Renal pelvis (tissue), 1 donor: ENCODE measurements at regions not wholly inside any gene's neighbourhood (a gene's known extent, or its start where the extent isn't known, plus 50 kb on each side); places are given as distances from the start of the nearest gene placed in this dataset.
"Not testable (repeated sequence)": the region's sequence is repeated elsewhere in the genome, so short reads cannot be mapped to it uniquely, and the experiment has no call there.

ENCODE experiments used
- DNase-seq: peaks from one replicate; pipeline ENCODE4 v3.0.0-alpha.2; 2013

DNA sequence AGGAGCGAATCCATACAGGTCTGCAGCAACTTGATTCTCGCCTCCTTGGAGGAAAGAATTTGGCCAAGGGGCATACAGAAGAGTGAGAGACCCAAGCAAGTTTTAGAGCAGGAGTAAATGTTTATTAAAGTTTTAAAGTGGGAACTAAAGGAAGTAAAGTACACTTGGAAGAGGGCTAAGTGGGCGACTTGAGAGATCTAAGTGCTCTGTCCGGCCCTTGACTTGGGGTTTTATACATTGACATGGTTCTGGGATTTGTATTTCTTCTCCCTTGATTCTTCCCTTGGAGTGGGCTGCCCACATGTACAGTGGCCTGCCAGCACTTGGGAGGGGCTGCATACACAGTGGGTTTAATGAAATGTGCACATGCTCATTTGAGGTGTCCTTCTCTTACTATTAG is 421.2 kb downstream of the TMEM121 start:
- DNase-seq: no peak

DNA sequence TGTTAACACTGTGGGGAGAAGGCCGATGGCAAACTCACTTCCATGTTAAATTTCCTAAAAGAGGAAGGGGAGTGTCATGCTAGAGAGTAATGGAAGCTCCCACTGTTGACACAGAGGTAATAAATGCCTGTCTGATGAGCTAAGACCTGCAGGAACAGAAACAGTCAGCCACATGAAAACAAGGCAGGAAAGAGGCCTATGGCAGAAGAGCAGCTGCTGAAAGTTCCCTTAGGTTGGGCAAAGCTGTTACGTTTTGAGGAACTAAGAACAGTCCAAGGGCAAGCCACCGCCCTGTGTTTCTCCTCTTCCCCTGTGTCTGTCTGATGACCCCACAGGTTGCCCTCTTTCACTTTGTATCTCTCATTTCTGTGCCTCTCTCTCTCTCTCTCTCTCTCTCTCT is 422.6 kb downstream of the TMEM121 start:
- not testable (repeated sequence) for DNase-seq

DNA sequence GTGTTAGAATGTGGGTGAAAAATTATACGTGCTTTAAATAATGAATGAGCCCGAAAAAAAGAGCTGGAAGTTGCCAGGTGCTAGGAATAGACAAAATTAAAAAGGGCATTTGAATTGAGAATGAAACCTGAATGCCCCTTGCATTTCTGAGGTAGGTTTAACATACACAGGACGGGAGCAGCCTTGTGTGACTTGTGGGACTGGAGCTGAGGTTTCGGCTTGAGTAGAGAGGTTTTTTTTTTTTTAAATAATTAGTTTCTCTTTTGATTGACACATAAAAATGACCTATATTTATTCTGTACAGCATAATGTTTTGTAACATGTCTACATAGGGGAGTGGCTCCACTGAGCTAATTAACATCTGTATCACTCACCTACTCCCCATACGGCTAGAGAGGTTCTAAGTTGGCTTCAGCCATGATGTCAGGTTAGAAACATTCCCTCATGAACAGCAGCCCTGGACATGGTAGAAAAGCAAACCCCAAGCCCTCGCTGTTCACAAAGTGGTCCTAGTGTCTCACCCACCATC is 424.0 kb downstream of the TMEM121 start:
- not testable (repeated sequence) for DNase-seq

DNA sequence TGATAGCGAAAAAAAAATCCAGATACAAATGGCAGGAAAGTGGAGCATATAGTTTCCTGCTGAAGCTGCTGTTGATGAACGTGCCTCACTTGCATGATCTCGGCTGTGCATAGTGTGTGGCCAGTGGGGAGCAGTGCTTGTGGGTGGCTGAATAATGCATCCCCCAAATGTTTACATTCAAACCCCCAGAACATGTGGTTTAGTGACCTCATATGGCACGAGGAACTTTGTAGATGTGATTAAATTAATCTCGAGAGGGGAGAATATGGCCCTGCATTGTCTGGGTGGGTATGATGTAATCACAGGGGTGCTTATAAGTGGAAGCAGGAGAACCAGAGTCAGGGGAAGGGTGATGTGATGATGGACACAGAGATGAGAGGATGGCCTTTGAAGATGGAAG is 425.0 kb downstream of the TMEM121 start:
- DNase-seq: no peak

DNA sequence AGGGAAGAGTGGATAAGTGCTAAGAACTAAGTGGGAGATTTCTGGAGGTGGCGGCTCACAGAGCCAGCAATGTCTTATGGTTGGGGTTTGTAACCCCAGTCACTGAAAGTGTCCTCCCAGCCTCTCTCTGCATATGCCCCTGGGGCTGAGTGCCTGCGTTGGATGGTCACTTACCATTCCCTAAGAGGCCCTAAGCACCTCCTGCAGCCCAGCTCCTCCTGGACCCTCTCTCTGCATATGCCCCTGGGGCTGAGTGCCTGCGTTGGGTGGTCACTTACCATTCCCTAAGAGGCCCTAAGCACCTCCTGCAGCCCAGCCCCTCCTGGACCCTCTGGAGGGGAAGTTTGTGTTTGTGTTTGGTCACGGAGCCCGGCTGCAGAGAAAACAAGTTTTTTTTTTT is 425.8 kb downstream of the TMEM121 start:
- DNase-seq: no peak

DNA sequence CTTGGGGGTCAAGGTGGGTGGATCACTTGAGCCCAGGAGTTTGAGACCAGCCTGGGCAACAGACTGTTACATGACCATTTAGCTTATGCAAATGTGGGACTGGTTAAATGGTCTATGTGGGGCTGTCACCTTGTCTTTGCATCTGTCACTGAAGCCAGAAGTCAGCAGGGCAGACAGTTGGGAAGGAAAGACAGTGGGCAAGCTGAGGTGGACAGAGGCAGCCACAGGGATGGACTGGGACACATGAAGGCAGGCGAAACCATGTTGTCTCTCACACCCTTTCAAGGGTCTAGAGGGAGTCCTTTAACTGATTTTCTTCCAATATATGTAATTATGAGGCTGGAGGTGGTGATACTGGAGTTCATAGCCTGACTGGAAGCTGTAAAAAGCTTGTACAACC is 426.4 kb downstream of the TMEM121 start:
- DNase-seq: no peak

DNA sequence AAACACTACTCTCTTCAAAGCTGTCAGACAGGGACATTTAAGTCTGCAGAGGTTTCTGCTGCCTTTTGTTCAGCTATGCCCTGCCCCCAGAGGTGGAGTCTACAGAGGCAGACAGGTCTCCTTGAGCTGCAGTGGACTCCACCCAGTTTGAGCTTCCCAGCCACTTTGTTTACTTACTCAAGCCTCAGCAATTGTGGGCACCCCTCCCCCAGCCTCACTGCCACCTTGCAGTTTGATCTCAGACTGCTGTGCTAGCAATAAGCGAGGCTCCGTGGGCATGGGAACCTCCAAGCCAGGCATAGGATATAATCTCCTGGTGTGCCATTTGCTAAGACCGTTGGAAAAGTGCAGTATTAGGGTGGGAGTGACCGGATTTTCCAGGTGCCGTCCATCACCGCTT is 435.2 kb downstream of the TMEM121 start:
- DNase-seq: not testable (repeated sequence)

DNA sequence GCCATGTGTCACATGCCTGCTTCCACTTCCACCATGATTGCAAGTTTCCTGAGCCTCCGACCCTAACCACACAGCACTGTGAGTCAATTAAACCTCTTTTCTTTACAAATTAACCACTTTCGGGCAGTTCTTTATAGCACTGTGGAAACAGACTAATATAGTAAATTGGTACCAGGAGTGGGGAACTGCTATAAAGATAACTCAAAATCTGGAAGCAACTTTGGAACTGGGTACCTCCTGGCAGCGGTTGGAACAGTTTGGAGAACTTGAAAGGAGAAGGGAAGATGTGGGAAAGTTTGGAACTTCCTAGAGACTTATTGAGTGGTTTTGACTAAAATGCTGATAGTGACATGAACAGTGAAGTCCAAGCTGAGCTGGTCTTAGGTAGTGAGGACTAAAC is 436.1 kb downstream of the TMEM121 start:
- DNase-seq: no peak

DNA sequence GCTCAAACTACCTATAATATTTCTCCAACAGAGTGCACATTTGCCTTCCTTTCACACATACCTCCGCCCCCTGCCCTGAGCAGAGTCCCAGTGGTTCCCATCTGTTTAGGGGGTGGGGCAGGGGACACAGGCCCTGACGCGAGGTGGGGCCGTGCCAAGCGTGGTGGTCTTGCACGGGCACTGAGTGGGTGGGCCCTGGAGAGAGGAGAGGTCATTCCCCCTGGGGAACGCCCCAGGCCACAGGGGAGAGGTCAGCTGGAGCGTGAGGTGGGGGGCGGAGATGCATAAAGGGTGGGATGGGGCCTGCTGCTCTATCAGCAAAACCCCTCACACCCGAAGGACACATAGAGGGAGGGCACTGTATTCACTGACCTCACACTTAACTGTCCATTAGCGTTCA is 441.9 kb downstream of the TMEM121 start:
- no peak for DNase-seq

DNA sequence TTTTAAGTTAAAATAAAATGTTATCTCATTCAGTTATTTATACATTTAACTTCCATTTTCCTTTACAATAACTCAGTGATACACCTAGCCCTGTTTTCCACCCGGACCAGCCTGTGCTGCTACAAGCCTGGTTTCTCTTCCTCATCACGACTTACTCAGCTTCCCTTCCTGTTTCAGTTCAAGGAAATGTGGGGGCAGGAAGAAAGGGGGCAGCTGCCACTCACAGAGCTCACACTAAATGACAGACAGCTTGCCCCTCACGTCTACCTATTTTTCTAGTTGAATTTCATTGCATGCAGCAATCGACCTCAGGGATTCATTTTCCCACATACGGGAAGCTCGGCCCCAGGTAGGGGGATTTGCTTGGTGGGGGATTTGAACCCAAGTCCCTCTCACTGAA is 442.6 kb downstream of the TMEM121 start:
- not testable (repeated sequence) for DNase-seq

DNA sequence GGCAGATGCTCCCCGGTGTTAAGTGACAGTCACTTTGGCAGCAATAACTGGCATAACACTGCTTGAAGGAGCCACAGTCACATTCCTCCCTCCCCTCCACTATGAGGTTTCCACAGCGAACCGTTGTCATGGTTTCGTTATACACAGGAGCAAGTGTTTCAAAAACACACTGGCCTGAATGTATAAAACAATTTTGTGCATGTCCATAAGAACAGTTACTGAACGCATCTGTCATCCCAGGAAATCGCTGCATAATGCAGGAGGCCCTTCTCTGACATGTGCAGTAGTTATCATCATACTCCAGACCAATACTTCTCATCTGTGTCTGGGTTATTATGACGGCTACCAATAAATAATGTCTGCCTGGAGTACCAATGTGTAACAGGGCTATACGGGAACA is 444.4 kb downstream of the TMEM121 start:
- DNase-seq: not testable (repeated sequence)

DNA sequence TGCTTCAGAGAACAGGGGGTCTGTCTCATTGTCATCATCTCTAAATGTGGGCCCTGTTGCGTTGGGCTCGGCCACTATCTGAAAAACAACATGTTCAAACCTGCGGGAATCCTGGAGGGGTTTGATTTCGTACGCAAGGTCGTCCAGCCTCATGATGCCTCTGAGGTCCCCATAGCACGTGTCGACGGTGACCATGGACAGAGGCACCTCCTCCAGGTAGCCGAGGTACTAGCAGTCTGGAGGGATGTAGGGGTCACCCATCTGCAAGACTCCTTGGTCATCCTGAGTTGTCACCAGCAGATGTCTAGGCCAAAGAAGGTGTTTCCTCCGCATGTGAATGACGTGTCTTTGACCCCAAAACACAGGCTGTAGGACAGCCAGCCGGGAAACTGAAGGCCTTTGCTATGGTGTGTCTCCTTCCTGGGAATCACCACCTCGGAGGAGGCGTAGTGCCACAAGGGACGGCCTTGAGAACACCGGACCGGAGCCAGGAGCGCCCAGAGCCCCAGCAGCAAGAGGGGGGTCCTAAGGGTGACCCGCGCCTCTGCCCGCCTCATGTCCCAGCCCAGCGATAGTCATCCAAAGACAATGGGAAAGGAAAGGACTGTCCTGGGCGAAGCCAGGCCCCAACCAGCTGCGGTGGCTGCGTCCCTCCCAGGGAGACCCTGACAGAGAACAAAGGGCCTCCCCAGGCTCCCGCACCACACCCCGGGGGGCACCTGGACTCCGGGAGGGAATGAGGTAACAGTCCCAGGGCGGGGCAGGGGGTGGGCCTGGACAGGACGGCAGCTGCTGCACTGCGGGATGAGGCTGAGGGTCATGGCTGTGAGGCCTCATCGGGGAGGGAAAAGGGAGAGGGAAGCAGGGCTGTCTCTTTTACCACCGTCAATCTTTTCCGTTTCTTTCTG is 445.5 kb downstream of the TMEM121 start:
- no peak for DNase-seq

DNA sequence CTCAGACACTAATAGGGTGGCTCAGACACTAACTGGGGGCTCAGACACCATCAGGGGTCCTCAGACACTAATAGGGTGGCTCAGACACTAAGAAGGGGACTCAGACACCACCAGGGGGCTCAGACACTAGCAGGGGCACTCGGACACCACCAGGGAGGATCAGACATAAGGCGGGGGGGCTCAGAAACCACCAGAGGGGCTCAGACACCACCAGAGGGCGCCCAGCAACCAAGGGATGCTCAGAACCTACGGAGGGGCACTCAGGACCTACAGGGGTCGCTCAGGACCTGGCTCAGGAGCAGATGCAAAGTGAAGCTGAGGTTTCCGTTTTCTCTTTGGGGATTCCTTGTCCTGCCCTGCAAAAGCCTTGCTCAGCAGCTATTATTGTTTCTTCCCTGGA is 448.5 kb downstream of the TMEM121 start:
- no peak for DNase-seq

DNA sequence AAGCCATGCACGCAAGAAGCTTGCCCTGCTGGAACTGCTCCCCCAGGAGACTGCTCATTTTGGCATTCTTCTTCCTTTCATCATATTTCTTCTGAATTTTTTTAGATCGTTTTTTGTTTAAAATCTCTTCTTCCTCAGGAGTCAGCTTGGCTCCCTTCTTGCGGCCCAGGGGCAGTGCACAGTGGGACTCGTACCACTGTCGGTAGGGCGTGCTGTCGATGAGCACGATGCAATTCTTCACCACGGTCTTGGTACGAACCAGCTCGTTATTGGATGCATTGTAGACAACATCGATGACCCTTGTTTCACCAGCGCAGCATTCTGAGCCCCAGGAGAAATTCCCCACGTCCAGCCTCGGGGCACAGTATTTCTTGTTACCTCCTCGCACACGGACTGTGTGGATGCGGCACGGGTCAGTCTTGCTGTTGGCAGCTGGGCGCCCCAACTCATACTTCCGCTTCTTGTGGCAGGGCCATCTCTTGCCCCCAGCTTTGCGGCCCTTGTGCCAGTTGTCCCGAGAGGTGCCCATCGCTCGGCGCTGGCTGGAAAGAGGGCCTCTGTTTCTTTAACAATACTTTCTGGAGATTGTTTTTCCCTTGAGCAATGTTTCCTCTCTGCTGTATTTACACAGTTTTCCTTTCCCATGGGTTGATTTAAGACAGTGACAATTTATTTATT is 452.4 kb downstream of the TMEM121 start:
- no peak for DNase-seq

DNA sequence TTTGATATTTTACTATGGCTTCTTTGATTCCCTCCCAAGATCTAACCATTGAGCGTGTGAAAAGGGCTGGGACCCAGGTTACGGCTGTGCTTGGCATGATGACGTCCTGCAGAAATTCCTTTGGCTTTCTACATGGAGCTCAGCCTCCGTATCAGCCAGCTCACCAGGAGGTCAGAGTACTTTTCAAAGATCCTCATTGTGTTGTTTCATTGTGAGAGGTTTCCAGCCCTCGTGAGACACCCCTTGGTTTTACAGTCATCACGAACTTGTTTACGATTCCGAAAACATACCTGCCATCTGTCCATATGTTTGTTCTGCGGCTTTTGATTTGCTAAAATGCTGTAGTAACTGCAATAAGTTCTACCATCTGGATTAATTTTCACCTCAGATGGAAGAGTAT is 453.1 kb downstream of the TMEM121 start:
- DNase-seq: no peak

DNA sequence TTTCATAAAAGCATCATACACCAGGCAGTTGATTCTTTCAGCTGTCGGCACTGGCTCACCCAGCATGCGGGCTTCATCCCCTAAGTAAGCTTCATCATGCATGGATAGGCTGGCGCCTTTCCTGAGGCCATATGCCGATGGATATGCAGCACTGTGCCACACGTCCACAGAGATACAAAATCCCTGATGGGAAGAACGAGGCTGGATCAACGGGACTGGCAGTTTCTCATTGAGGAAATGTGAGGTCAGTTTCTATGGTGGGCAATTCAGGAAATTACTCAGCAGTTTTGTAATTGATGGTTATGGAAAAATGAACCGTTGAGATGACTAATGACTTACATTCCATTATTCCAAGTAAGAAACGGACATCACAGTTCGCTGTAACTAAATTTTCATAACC is 453.8 kb downstream of the TMEM121 start:
- DNase-seq: no peak

DNA sequence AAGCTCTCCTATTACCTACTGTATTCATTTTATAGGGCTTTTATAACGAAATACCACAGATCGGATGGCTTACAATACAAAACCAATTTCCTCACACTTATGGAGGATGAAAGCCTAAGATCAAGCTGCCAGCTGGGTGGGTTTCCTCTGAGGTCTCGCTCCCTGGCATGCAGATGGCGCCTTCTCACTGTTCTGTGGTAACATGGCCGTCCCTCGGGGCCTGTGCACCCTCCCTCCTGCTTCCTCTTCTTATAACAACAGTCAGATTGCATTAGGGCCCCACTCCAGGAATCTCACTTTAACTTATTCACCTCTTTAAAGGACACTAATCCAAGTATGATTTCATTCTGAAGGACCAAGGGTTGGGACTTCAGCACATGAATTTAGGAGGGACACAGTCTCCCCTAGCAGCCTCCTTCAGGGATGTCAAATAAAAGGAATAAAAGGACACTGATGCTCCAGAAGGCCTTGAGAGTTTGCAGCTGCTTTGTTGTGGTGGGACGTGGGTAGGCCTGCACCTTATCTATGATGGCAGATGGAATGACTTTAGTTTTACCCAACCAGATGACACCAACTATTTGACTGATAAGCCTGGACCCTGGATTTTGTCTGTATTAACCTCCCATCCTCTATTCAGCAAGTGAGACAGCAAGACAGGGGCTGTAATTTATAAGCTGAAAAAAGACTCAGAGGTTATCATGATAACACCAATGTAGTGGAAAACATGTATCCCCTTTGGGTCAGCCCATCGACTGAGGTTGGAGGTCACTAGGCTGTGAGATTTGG is 455.3 kb downstream of the TMEM121 start:
- DNase-seq: not testable (repeated sequence)

DNA sequence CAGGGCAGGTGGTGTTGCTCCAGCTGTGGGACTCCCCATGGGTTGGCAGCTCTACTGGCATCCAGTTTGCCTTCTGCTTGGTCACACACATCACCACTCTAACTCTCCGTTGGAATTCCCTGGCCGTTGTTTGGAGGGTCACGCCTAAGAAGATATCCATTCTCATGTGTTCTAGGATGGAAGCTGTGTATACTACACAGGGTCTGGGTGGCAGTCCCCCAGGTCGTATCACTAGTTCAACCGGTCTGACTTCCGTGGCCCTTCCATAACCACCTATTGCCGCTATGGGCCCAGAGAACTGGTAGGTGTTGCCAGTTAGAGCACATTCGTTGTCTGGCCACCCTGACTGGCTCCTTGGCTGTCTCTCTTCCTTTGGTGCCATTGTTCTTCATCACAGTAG is 456.3 kb downstream of the TMEM121 start:
- no peak for DNase-seq

DNA sequence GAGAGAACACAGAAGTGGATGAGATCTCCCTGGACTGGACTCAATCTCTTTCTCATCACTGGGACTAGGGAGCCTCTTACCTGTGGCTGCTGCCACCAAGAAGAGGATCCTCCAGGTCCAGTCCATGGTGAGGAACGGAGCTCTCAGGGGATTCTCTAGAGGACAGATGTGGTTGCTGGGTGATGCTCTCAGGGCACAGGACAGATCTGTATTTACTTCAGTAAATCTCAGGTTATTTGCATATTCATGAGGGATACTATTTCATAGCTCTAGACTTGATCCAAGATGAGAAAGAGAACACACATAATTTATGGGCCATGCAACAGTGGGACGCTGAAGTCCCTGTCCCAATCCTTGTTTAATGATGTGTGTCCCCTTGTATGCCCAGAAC is 460.5 kb downstream of the TMEM121 start:
- DNase-seq: no peak

DNA sequence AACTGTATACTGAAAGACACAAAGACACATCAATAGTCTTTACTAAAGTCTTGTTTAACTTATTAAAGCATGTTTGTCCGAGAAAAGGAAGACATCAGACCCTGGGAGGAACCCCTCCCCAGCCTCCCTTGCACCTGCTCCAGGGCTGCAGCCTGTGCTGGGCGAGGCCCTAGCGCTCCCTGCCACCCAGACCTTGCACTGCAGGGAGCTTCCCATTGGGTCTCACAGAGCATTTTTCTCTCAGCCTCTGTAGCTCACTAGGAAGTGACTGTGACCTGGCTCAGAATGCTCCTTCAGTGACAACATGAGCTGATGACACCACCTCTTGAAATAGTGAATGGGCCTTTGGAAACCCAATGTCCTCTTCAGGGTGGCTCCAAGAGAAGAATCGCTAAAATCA is 461.2 kb downstream of the TMEM121 start:
- DNase-seq: no peak

DNA sequence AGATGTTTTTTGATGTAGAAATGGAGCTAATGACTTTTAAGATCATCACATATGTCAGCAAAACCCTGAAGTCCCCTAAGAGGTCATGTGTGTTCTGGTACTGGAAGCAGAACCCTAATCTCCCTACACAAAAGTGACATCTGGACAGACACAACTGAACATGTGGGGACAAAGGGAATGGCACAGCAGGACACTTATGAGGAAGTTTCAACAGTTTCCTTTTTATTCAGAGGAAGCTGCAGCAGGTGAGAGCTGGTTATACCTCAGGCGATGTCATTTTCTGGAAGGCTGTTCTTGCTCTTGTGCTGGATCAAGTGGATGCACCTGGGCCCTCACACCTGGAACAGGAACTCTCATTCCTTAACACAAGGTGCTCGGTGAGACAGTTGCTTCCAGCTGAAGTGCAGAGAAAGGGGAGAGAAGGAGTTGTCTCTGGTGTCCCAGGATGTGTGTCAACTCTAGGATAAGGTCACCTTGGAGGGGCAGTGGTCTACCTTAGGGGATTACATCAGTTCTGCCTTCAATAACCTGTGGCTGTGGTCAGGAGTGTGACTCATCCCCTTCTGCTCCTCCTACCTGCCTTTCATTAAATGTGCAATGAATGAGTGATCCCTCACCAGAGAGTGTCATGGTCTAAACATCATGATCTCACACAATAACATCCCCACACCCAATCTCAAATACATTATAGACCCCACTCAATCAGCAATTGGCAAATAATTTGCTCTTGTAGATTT is 463.4 kb downstream of the TMEM121 start:
- DNase-seq: no peak

DNA sequence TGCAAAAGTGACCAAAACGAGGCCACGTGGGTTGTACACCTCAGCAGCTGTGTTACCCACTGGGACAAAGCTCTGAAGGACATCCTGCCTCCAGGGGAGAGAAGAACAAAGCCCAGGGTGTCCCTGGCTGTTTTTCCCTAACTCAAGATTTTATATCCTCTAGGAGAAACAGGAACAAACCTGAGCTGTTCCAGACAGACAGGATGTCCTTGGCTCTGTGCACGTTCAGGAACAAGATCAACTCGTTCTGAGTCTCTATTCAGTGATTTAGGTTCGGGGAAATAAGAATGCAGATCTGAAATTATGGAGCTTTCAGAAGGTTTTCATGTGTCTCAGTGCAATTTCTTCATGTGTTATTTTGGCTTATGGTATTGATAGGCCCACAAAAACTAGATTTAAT is 465.3 kb downstream of the TMEM121 start:
- DNase-seq: not testable (repeated sequence)
